ACC112 (cell line): ENCODE measurements at regions not wholly inside any gene's neighbourhood (a gene's known extent, or its start where the extent isn't known, plus 50 kb on each side); places are given as distances from the start of the nearest gene placed in this dataset.

ENCODE experiments used
- H2AFZ ChIP-seq: fragments of 200-600 bp; sonication (generic); one replicate; pipeline ENCODE4 v1.6.0; 2017; ENCODE audit warnings: antibody characterized with exemption, low read length; ENCODE audit not compliant: unreplicated experiment
- H3K27ac ChIP-seq: fragments of 200-600 bp; sonication (generic); 2 replicates; pipeline ENCODE4 v1.5.1; 2014; ENCODE audit warnings: low read depth, mild to moderate bottlenecking, antibody characterized with exemption, low read length, moderate library complexity
- H3K27me3 ChIP-seq: fragments of 200-600 bp; sonication (generic); 2 replicates; pipeline ENCODE4 v1.6.1; 2014; ENCODE audit warnings: mild to moderate bottlenecking, antibody characterized with exemption, low read length, moderate library complexity, mixed read lengths; ENCODE audit not compliant: insufficient read depth
- H3K36me3 ChIP-seq: fragments of 200-600 bp; sonication (generic); 2 replicates; pipeline ENCODE4 v1.6.1; 2016; ENCODE audit warnings: mild to moderate bottlenecking, antibody characterized with exemption, low read length, moderate library complexity, mixed read lengths; ENCODE audit not compliant: insufficient read depth
- H3K4me1 ChIP-seq: fragments of 200-600 bp; sonication (generic); one replicate; pipeline ENCODE4 v1.6.1; 2016; ENCODE audit warnings: low read length, mixed read lengths; ENCODE audit not compliant: insufficient read depth, unreplicated experiment, control insufficient read depth
- H3K4me3 ChIP-seq: fragments of 200-600 bp; sonication (generic); 2 replicates; pipeline ENCODE4 v1.5.1; 2014; ENCODE audit warnings: mild to moderate bottlenecking, low read depth, low read length
- H3K79me2 ChIP-seq: fragments of 200-600 bp; sonication (generic); one replicate; pipeline ENCODE4 v1.6.0; 2016; ENCODE audit warnings: low read length; ENCODE audit not compliant: control insufficient read depth, unreplicated experiment, insufficient read depth

GRCh38 chr15:69807721-69808120 is 290.0 kb downstream of the TLE3 start:
- no peak overlapping the region for H2AFZ ChIP-seq
- H3K27ac ChIP-seq, result peak overlapping the region; percentile 17; the same call in 1 of the 2 replicates
- H3K36me3 ChIP-seq, result no peaks in the 10 kb centered on the region
- H3K79me2 ChIP-seq, result no peaks in the 10 kb centered on the region
- no peaks in the 10 kb centered on the region for H3K27me3 ChIP-seq
- H3K4me1 ChIP-seq, result peaks cover 7% of the 10 kb centered on the region
- H3K4me3 ChIP-seq, result no peak overlapping the region

- peaks cover 7% of the 10 kb centered on the region for H3K4me1 ChIP-seq
- no peak overlapping the region for H2AFZ ChIP-seq
- H3K27ac ChIP-seq, result no peak overlapping the region
- H3K79me2 ChIP-seq, result no peaks in the 10 kb centered on the region
- no peak overlapping the region for H3K4me3 ChIP-seq
- no peaks in the 10 kb centered on the region for H3K27me3 ChIP-seq
- H3K36me3 ChIP-seq, result no peaks in the 10 kb centered on the region
Measured at GRCh38 chr15:69808756-69809155, 289.0 kb downstream of the TLE3 start.

- H3K27me3 ChIP-seq, result no peaks in the 10 kb centered on the region
- no peaks in the 10 kb centered on the region for H3K79me2 ChIP-seq
- no peaks in the 10 kb centered on the region for H3K36me3 ChIP-seq
- no peak overlapping the region for H3K4me3 ChIP-seq
- H3K27ac ChIP-seq, result no peak overlapping the region
- peaks cover 7% of the 10 kb centered on the region for H3K4me1 ChIP-seq
- H2AFZ ChIP-seq, result no peak overlapping the region
Measured at GRCh38 chr15:69809421-69809820, 288.3 kb downstream of the TLE3 start.

- H3K79me2 ChIP-seq, result no peaks in the 10 kb centered on the region
- H3K4me3 ChIP-seq, result no peak overlapping the region
- no peak overlapping the region for H2AFZ ChIP-seq
- H3K36me3 ChIP-seq, result no peaks in the 10 kb centered on the region
- H3K27me3 ChIP-seq, result no peaks in the 10 kb centered on the region; the same call in 1 of the 2 replicates
- H3K27ac ChIP-seq, result no peak overlapping the region
- H3K4me1 ChIP-seq, result peaks cover 7% of the 10 kb centered on the region
Measured at GRCh38 chr15:69810431-69811354, 287.0 kb downstream of the TLE3 start.

- no peak overlapping the region for H2AFZ ChIP-seq
- no peaks in the 10 kb centered on the region for H3K79me2 ChIP-seq
- H3K27ac ChIP-seq, result no peak overlapping the region
- H3K36me3 ChIP-seq, result no peaks in the 10 kb centered on the region
- peaks cover 3% of the 10 kb centered on the region for H3K4me1 ChIP-seq
- H3K4me3 ChIP-seq, result no peak overlapping the region
- peaks cover 4% of the 10 kb centered on the region for H3K27me3 ChIP-seq
Measured at GRCh38 chr15:69812861-69813261, 284.9 kb downstream of the TLE3 start.

- H3K27me3 ChIP-seq, result peaks cover 14% of the 10 kb centered on the region
- no peaks in the 10 kb centered on the region for H3K4me1 ChIP-seq
- H3K4me3 ChIP-seq, result no peak overlapping the region
- no peak overlapping the region for H2AFZ ChIP-seq
- no peaks in the 10 kb centered on the region for H3K36me3 ChIP-seq
- no peak overlapping the region for H3K27ac ChIP-seq
- H3K79me2 ChIP-seq, result no peaks in the 10 kb centered on the region
Measured at GRCh38 chr15:69813881-69814280, 283.8 kb downstream of the TLE3 start.

- Histone ChIP-seq H3K36me3 (no peaks in the 10 kb centered on the region), H3K27me3 (peaks cover 24% of the 10 kb centered on the region), H3K79me2 (no peaks in the 10 kb centered on the region), H3K27ac (no peak overlapping the region), H2AFZ (no peak overlapping the region), H3K4me3 (no peak overlapping the region), H3K4me1 (no peaks in the 10 kb centered on the region)
Measured at GRCh38 chr15:69814932-69815331, 282.8 kb downstream of the TLE3 start.

GRCh38 chr15:69815793-69816192 is 281.9 kb downstream of the TLE3 start:
- Histone ChIP-seq H3K4me1 (no peaks in the 10 kb centered on the region), H3K27ac (no peak overlapping the region), H3K36me3 (no peaks in the 10 kb centered on the region), H2AFZ (no peak overlapping the region), H3K4me3 (no peak overlapping the region), H3K79me2 (no peaks in the 10 kb centered on the region), H3K27me3 (peaks cover 31% of the 10 kb centered on the region)

- Histone ChIP-seq H3K79me2 (no peaks in the 10 kb centered on the region), H3K27me3 (peaks cover 38% of the 10 kb centered on the region), H3K4me3 (no peak overlapping the region), H3K27ac (no peak overlapping the region), H2AFZ (no peak overlapping the region), H3K4me1 (no peaks in the 10 kb centered on the region), H3K36me3 (no peaks in the 10 kb centered on the region)
Measured at GRCh38 chr15:69816522-69816921, 281.2 kb downstream of the TLE3 start.

- H3K4me3 ChIP-seq, result no peak overlapping the region
- H3K27ac ChIP-seq, result no peak overlapping the region
- no peaks in the 10 kb centered on the region for H3K79me2 ChIP-seq
- H2AFZ ChIP-seq, result no peak overlapping the region
- H3K4me1 ChIP-seq, result no peaks in the 10 kb centered on the region
- H3K27me3 ChIP-seq, result peaks cover 44% of the 10 kb centered on the region
- H3K36me3 ChIP-seq, result no peaks in the 10 kb centered on the region
Measured at GRCh38 chr15:69818529-69818928, 279.2 kb downstream of the TLE3 start.

GRCh38 chr15:69819371-69819770 is 278.3 kb downstream of the TLE3 start:
- Histone ChIP-seq H3K27me3 (peaks cover 45% of the 10 kb centered on the region), H3K4me3 (no peak overlapping the region), H3K27ac (no peak overlapping the region), H2AFZ (no peak overlapping the region), H3K4me1 (no peaks in the 10 kb centered on the region), H3K79me2 (no peaks in the 10 kb centered on the region), H3K36me3 (no peaks in the 10 kb centered on the region)
